ENCODE measurements at regions not wholly inside any gene's neighbourhood (a gene's known extent, or its start where the extent isn't known, plus 50 kb on each side); places are given as distances from the start of the nearest gene placed in this dataset.

- Histone ChIP-seq H3K9ac (ENCODE audit: insufficient read depth, low read length) (no peak overlapping the region), H3K4me2 (ENCODE audit: extremely low read depth, insufficient read depth, low read length) (no peak overlapping the region), H3K27ac (ENCODE audit: insufficient read depth, low read length) (no peak overlapping the region), H2AFZ (ENCODE audit: low read length) (no peak overlapping the region), H3K36me3 (ENCODE audit: control insufficient read depth, insufficient read depth, low read length) (no peaks in the 10 kb centered on the region), H3K4me3 (replicated peaks in 1 of 4; ENCODE audit: control extremely low read depth in 1 of 4, insufficient read depth in 1 of 4, low read depth in 3 of 4, low read length in 4 of 4) (no peak overlapping the region), H3K9me3 (ENCODE audit: control insufficient read depth, insufficient read depth, low read depth, low read length) (no peaks in the 10 kb centered on the region), H3K4me1 (ENCODE audit: control insufficient read depth, extremely low read depth, insufficient read depth, low read length) (no peaks in the 10 kb centered on the region), H3K27me3 (ENCODE audit: control insufficient read depth, insufficient read depth, low read length) (no peaks in the 10 kb centered on the region), H3K79me2 (ENCODE audit: control insufficient read depth, insufficient read depth, low read length) (no peaks in the 10 kb centered on the region), H4K20me1 (ENCODE audit: control insufficient read depth, extremely low read depth, insufficient read depth, low read length) (no peaks in the 10 kb centered on the region)
- peak in 1 of 2 donors; percentile 82 for DNase-seq (ENCODE audit: low read depth in 2 of 2)
- TF ChIP-seq CTCF (conservative IDR thresholded peaks at IDR 0.05 in 1 of 2, IDR thresholded peaks at IDR 0.05 in 1 of 2; ENCODE audit: low read depth in 1 of 2, low read length in 2 of 2) (no peak), EZH2 (IDR thresholded peaks at IDR 0.05; ENCODE audit: low read length, missing control alignments) (no peak)
These were observed 399.9 kb upstream of the CDH11 start for GRCh38 chr16:65521633-65522328.

- no peak overlapping the region for H3K27ac ChIP-seq (ENCODE audit: insufficient read depth, low read length)
- H2AFZ ChIP-seq (ENCODE audit: low read length), result no peak overlapping the region
- H3K4me2 ChIP-seq (ENCODE audit: extremely low read depth, insufficient read depth, low read length), result no peak overlapping the region
- TF ChIP-seq CTCF (conservative IDR thresholded peaks at IDR 0.05 in 1 of 2, IDR thresholded peaks at IDR 0.05 in 1 of 2; ENCODE audit: low read depth in 1 of 2, low read length in 2 of 2) (no peak), EZH2 (IDR thresholded peaks at IDR 0.05; ENCODE audit: low read length, missing control alignments) (no peak)
- no peaks in the 10 kb centered on the region for H3K4me1 ChIP-seq (ENCODE audit: control insufficient read depth, extremely low read depth, insufficient read depth, low read length)
- DNase-seq (ENCODE audit: low read depth in 2 of 2), result no peak
- H3K79me2 ChIP-seq (ENCODE audit: control insufficient read depth, insufficient read depth, low read length), result no peaks in the 10 kb centered on the region
- H4K20me1 ChIP-seq (ENCODE audit: control insufficient read depth, extremely low read depth, insufficient read depth, low read length), result no peaks in the 10 kb centered on the region
- no peak overlapping the region for H3K4me3 ChIP-seq (replicated peaks in 1 of 4; ENCODE audit: control extremely low read depth in 1 of 4, insufficient read depth in 1 of 4, low read depth in 3 of 4, low read length in 4 of 4)
- H3K36me3 ChIP-seq (ENCODE audit: control insufficient read depth, insufficient read depth, low read length), result no peaks in the 10 kb centered on the region
- H3K9ac ChIP-seq (ENCODE audit: insufficient read depth, low read length), result no peak overlapping the region
- H3K9me3 ChIP-seq (ENCODE audit: control insufficient read depth, insufficient read depth, low read depth, low read length), result no peaks in the 10 kb centered on the region
- no peaks in the 10 kb centered on the region for H3K27me3 ChIP-seq (ENCODE audit: control insufficient read depth, insufficient read depth, low read length)
These were observed 397.5 kb upstream of the CDH11 start for GRCh38 chr16:65519402-65519801.

- no peaks in the 10 kb centered on the region for H3K4me1 ChIP-seq (ENCODE audit: control insufficient read depth, extremely low read depth, insufficient read depth, low read length)
- no peaks in the 10 kb centered on the region for H3K27me3 ChIP-seq (ENCODE audit: control insufficient read depth, insufficient read depth, low read length)
- H2AFZ ChIP-seq (ENCODE audit: low read length), result no peak overlapping the region
- no peak overlapping the region for H3K9ac ChIP-seq (ENCODE audit: insufficient read depth, low read length)
- no peaks in the 10 kb centered on the region for H4K20me1 ChIP-seq (ENCODE audit: control insufficient read depth, extremely low read depth, insufficient read depth, low read length)
- H3K4me2 ChIP-seq (ENCODE audit: extremely low read depth, insufficient read depth, low read length), result no peak overlapping the region
- H3K36me3 ChIP-seq (ENCODE audit: control insufficient read depth, insufficient read depth, low read length), result no peaks in the 10 kb centered on the region
- no peaks in the 10 kb centered on the region for H3K79me2 ChIP-seq (ENCODE audit: control insufficient read depth, insufficient read depth, low read length)
- H3K27ac ChIP-seq (ENCODE audit: insufficient read depth, low read length), result no peak overlapping the region
- peak in 1 of 2 donors; percentile 60 for DNase-seq (ENCODE audit: low read depth in 2 of 2)
- H3K9me3 ChIP-seq (ENCODE audit: control insufficient read depth, insufficient read depth, low read depth, low read length), result no peaks in the 10 kb centered on the region
- H3K4me3 ChIP-seq (replicated peaks in 1 of 4; ENCODE audit: control extremely low read depth in 1 of 4, insufficient read depth in 1 of 4, low read depth in 3 of 4, low read length in 4 of 4), result no peak overlapping the region
- TF ChIP-seq CTCF (conservative IDR thresholded peaks at IDR 0.05 in 1 of 2, IDR thresholded peaks at IDR 0.05 in 1 of 2; ENCODE audit: low read depth in 1 of 2, low read length in 2 of 2) (no peak), EZH2 (IDR thresholded peaks at IDR 0.05; ENCODE audit: low read length, missing control alignments) (no peak)
These were observed 393.3 kb upstream of the CDH11 start for GRCh38 chr16:65515193-65515592.
